GM10847 (cell line): ENCODE measurements at regions not wholly inside any gene's neighbourhood (a gene's known extent, or its start where the extent isn't known, plus 50 kb on each side); places are given as distances from the start of the nearest gene placed in this dataset.

Experiments used
- POLR2A ChIP-seq: IDR thresholded peaks from 2 replicates; pipeline ENCODE4 v1.6.1; 2011; ENCODE audit not compliant: insufficient read length; ENCODE audit errors: extremely low read depth

- no peak for TF ChIP-seq POLR2A
Observed at GRCh38 chr6:3948866-3949265, 99.7 kb downstream of the FAM50B start.

DNA sequence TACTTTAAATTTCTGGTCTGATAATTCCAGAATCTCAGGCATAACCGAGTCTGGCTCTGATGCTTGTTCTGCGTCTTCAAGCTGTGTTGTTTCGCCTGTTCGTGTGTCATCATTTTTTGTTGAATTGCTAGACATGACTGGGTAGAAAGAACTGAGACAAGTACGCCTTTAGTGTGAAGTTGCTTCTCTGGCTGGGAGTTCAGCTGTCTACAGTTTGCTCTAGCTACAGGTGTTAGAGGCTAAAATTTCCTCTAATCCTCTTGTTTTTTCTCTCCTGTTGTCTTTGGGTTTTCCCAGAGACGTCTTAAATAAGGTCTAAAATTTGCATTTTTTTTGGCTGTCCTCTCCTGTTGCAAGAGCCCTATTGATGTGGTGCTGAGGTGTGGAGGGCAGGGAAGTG is 100.3 kb downstream of the FAM50B start:
- TF ChIP-seq POLR2A: no peak

GRCh38 chr6:3956054-3956453 is 106.9 kb downstream of the FAM50B start:
- no peak for TF ChIP-seq POLR2A

GRCh38 chr6:3957321-3957720 is 108.1 kb downstream of the FAM50B start:
- no peak for TF ChIP-seq POLR2A

DNA sequence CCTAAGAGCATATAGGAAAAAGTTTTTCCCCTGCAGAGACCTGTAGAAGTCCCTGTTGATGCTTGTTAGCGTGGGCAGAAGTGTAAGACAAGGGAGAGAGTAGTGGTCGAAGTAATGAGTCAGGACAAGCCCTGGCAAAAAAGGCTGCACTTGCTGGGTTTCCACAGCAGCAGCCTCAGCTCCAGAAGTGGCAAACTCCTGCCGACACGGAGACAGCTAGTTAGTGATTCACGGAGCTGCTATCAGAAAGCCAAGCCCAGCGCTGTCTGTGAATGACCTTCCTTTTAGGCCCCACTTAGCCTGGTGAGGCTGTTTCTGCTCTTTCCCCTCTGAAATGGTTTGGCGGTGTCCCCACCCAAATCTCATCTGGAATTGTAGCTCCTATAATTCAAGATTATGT is 109.1 kb downstream of the FAM50B start:
- TF ChIP-seq POLR2A: no peak

DNA sequence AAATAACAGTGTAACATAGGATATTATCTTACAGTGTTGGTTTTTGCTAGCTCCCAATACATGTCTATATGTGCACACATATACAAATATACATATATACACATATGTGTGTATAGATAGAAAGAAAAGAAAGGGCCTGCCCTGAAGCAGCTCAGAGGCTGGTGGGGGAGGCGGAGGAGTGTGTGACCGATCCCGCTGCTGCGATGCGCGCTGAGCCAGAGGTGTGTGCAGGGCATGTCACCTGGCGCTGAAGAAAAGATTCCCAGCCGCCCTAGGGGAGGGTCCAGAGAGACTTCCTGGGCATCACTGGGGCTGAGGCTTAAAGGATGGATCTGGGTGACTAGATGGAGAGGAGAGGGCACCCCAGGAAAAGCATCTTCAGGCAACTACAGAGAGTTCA is 110.2 kb downstream of the FAM50B start:
- no peak for TF ChIP-seq POLR2A

DNA sequence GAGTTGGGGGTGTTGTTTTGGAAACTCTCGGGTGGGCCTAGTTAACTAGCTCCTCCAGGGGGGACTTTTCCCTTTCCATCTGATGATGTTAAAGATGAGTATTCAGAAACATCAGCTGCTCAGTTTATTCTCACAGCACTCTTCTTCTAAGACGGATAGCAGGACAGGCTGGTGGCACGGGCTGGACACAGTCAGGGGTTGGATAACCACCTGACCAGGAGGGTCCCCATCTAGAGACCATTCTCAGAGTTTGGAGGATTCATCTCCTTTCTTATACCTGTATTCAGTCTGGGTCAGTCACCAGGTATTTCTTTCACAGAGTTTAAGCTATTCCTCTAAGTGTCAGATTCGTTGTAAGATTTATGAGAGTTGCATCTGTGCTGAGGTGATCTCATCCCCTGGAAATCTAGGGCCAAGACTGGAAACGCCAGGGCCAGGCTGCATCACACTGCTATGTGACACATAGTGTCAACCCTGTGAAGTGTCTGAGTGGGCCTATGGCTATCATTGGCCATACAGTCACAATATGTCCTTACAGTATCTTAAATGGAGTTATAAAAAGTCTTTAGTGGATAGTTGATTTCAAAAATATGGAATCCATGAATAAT is 111.7 kb downstream of the FAM50B start:
- TF ChIP-seq POLR2A: no peak

- TF ChIP-seq POLR2A: no peak
Observed at GRCh38 chr6:3961581-3962215, 112.5 kb downstream of the FAM50B start.

GRCh38 chr6:3962291-3963280 is 113.4 kb downstream of the FAM50B start:
- no peak for TF ChIP-seq POLR2A

GRCh38 chr6:3963426-3963825 is 114.3 kb downstream of the FAM50B start:
- TF ChIP-seq POLR2A: no peak

GRCh38 chr6:3965071-3965718 is 113.7 kb downstream of the FAM217A start:
- TF ChIP-seq POLR2A: no peak

DNA sequence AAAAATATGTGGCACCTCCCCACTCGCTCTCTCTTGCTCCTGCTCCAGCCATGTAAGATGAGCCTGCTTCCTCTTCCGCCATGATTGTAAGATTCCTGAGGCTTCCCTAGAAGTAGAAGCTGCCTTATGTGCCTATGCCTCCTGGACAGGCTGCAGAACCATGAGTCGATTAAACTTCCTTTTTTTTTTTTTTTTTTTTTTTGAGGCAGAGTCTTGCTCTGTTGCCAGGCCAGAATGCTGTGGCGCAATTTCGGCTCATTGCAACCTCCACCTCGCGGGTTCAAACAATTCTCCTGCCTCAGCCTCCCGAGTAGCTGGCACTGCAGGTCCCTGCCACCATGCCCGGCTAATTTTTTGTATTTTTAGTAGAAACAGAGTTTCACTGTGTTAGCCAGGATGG is 112.5 kb downstream of the FAM217A start:
- TF ChIP-seq POLR2A: no peak

- no peak for TF ChIP-seq POLR2A
Observed at GRCh38 chr6:3970097-3970496, 108.8 kb downstream of the FAM217A start.

DNA sequence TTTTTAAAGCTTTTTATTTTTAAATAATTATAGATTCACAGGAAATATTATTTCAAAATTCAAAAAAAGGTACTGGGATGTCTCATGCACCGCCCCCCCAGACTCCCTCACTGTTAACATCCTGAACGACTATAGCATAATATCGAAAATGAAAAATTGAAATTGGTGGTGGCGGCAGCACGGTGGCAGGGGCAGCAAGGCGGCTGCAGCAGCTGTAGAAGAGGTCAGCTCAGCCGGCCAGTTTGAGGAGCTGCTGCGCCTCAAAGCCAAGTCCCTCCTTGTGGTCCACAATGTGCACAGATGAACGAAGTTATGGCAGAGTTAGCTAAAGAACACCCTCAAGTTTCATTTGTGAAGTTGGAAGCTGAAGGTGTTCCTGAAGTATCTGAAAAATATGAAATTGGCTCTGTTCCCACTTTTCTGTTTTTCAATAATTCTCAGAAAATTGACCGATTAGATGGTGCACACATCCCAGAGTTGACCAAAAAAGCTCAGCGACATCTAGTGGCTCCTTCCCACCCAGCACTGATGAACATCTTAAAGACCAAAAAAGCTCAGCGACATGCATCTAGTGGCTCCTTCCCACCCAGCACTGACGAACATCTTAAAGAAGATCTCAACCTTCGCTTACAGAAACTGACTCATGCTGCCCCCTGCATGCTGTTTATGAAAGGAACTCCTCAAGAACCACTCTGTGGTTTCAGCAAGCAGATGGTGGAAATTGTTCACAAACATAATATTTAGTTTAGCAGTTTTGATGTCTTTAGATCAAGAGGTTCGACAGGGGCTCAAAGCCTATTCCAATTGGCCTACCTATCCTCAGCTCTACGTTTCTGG is 100.8 kb downstream of the FAM217A start:
- TF ChIP-seq POLR2A: no peak

DNA sequence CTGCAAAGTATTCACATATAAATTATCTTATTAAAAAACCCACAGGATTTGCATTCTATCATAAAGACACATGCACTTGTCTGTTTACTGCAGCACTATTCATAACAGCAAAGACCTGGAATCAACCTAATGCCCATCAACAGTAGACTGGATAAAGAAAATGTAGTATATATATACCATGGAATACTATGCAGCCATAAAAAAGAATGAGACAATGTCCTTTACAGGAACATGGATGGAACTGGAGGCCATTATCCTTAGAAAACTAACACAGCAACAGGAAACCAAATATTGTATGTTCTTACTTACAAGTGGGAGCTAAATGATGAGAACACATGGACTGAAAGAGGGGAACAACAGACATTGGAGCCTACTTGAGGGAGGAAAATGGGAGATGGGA is 97.0 kb downstream of the FAM217A start:
- no peak for TF ChIP-seq POLR2A
